PC-9 (cell line): ENCODE measurements at regions not wholly inside any gene's neighbourhood (a gene's known extent, or its start where the extent isn't known, plus 50 kb on each side); places are given as distances from the start of the nearest gene placed in this dataset.

Experiments used
- BruUV-seq: library from RNA; stranded (reverse); fragments of 400-500 nt; replicated peaks from 2 replicates; lab custom pipeline; 2021; lab: Mats Ljungman, UMichigan
- CTCF ChIA-PET: fragments of 300-600 bp; sonication (Branson Sonifier 250); formaldehyde crosslinking; loops from one replicate; lab custom pipeline; 2022; ENCODE audit warnings: antibody characterized with exemption; lab: Charles Lee
- POLR2A ChIA-PET: fragments of 300-600 bp; sonication (Branson Sonifier 250); formaldehyde crosslinking; loops from one replicate; lab custom pipeline; 2022; ENCODE audit warnings: antibody characterized with exemption; ENCODE audit not compliant: unreplicated experiment; lab: Charles Lee
- DNase-seq, 2 experiments: peaks; one replicate each; pipeline versions ENCODE4 v3.0.0 to v3.0.0-alpha.2; 2015 to 2022; ENCODE audit warnings: mixed read lengths in 1 of 2
- H2AFZ ChIP-seq: fragments of 200-600 bp; sonication (generic); 2 replicates; pipeline ENCODE4 v1.8.1; 2017; ENCODE audit warnings: antibody characterized with exemption
- H3F3A ChIP-seq: fragments of 200-600 bp; sonication (generic); 2 replicates; pipeline ENCODE4 v1.8.1; 2017; ENCODE audit warnings: antibody characterized with exemption, mild to moderate bottlenecking, low read depth; ENCODE audit not compliant: insufficient read depth
- H3K27ac ChIP-seq: fragments of 200-600 bp; sonication (generic); 2 replicates; pipeline ENCODE4 v1.6.1; 2016; ENCODE audit warnings: mixed run types
- H3K27me3 ChIP-seq: fragments of 200-600 bp; sonication (generic); 2 replicates; pipeline ENCODE4 v1.6.1; 2016; ENCODE audit warnings: low read depth, mixed run types; ENCODE audit not compliant: insufficient read depth
- H3K36me3 ChIP-seq: fragments of 200-600 bp; sonication (generic); 2 replicates; pipeline ENCODE4 v1.6.1; 2016; ENCODE audit warnings: low read depth, mixed run types
- H3K4me1 ChIP-seq: fragments of 200-600 bp; sonication (generic); replicated peaks from 2 replicates; pipeline ENCODE4 v1.6.1; 2016; ENCODE audit warnings: mixed run types; ENCODE audit not compliant: insufficient read depth
- H3K4me2 ChIP-seq: fragments of 200-600 bp; sonication (generic); 2 replicates; pipeline ENCODE4 v1.6.1; 2017; ENCODE audit warnings: mixed run types
- H3K4me3 ChIP-seq: fragments of 200-600 bp; sonication (generic); 2 replicates; pipeline ENCODE4 v1.6.1; 2016; ENCODE audit warnings: mixed run types
- H3K79me2 ChIP-seq: fragments of 200-600 bp; sonication (generic); 2 replicates; pipeline ENCODE4 v1.6.1; 2017; ENCODE audit warnings: low read depth, mixed run types
- H3K9me2 ChIP-seq: fragments of 200-600 bp; sonication (generic); 2 replicates; pipeline ENCODE4 v1.8.1; 2017; ENCODE audit warnings: mild to moderate bottlenecking; ENCODE audit not compliant: insufficient read depth
- H3K9me3 ChIP-seq: fragments of 200-600 bp; sonication (generic); 2 replicates; pipeline ENCODE4 v1.8.1; 2016; ENCODE audit warnings: low read depth; ENCODE audit not compliant: insufficient read depth
- H4K20me1 ChIP-seq: fragments of 200-600 bp; sonication (generic); 2 replicates; pipeline ENCODE4 v1.8.1; 2017; ENCODE audit not compliant: insufficient read depth
- EZH2 ChIP-seq: fragments of 200-600 bp; sonication (generic); IDR thresholded peaks from 2 replicates; pipeline ENCODE4 v1.8.0; 2017; ENCODE audit warnings: antibody characterized with exemption, low read depth
- intact Hi-C: fragments of 100-400 bp; cut with micrococcal nuclease; formaldehyde crosslinking; loops from one replicate; pipeline ENCODE4 v1.10.0; 2022; ENCODE audit not compliant: unreplicated experiment
- TF ChIP-seq, protein P1 (sequence below): fragments of 200-600 bp; sonication (generic); conservative IDR thresholded peaks from 2 replicates; pipeline ENCODE4 v1.6.1; 2017; ENCODE audit warnings: mixed run types, antibody characterized with exemption, mild to moderate bottlenecking, moderate library complexity

GRCh38 chr18:43620936-43621335 is 343.6 kb upstream of the SYT4 start:
- Histone ChIP-seq H3F3A (no peaks in the 10 kb centered on the region), H3K4me2 (no peak overlapping the region), H3K4me3 (no peak overlapping the region), H3K4me1 (no peaks in the 10 kb centered on the region), H3K9me3 (no peaks in the 10 kb centered on the region), H2AFZ (no peak overlapping the region), H4K20me1 (no peaks in the 10 kb centered on the region), H3K27me3 (no peaks in the 10 kb centered on the region), H3K27ac (no peak overlapping the region), H3K79me2 (no peaks in the 10 kb centered on the region), H3K9me2 (no peaks in the 10 kb centered on the region), H3K36me3 (no peaks in the 10 kb centered on the region)
- DNase-seq, result no peak
- no TSS peak for BruUV-seq
- intact Hi-C loops, result loop anchor here (1.0 to 5.0 kb wide), 2 partner anchors 98 to 2001 kb away; no protein-coding TSS in a partner anchor
- ChIA-PET CTCF (interaction anchor here (0.6 kb wide), 1 partner anchor 41 kb away, joined by 3 read pairs; no protein-coding TSS in a partner anchor), POLR2A (no interaction called here)
- TF ChIP-seq, protein P1, sequence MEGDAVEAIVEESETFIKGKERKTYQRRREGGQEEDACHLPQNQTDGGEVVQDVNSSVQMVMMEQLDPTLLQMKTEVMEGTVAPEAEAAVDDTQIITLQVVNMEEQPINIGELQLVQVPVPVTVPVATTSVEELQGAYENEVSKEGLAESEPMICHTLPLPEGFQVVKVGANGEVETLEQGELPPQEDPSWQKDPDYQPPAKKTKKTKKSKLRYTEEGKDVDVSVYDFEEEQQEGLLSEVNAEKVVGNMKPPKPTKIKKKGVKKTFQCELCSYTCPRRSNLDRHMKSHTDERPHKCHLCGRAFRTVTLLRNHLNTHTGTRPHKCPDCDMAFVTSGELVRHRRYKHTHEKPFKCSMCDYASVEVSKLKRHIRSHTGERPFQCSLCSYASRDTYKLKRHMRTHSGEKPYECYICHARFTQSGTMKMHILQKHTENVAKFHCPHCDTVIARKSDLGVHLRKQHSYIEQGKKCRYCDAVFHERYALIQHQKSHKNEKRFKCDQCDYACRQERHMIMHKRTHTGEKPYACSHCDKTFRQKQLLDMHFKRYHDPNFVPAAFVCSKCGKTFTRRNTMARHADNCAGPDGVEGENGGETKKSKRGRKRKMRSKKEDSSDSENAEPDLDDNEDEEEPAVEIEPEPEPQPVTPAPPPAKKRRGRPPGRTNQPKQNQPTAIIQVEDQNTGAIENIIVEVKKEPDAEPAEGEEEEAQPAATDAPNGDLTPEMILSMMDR, result peak; percentile 67
- no peak for TF ChIP-seq EZH2

GRCh38 chr18:43622024-43622423 is 344.7 kb upstream of the SYT4 start:
- Histone ChIP-seq H3K36me3 (no peaks in the 10 kb centered on the region), H3K9me2 (no peaks in the 10 kb centered on the region), H3K4me2 (no peak overlapping the region), H4K20me1 (no peaks in the 10 kb centered on the region), H3K4me1 (no peaks in the 10 kb centered on the region), H3K27ac (no peak overlapping the region), H2AFZ (no peak overlapping the region), H3K27me3 (no peaks in the 10 kb centered on the region), H3K9me3 (no peaks in the 10 kb centered on the region), H3F3A (no peaks in the 10 kb centered on the region), H3K79me2 (no peaks in the 10 kb centered on the region), H3K4me3 (no peak overlapping the region)
- intact Hi-C loops, result loop anchor here (5.0 kb wide), 1 partner anchor 2000 kb away; no protein-coding TSS in a partner anchor
- ChIA-PET POLR2A (no interaction called here), CTCF (no interaction called here)
- no peak for DNase-seq
- no TSS peak for BruUV-seq
- TF ChIP-seq, protein P1, result no peak
- no peak for TF ChIP-seq EZH2

DNA sequence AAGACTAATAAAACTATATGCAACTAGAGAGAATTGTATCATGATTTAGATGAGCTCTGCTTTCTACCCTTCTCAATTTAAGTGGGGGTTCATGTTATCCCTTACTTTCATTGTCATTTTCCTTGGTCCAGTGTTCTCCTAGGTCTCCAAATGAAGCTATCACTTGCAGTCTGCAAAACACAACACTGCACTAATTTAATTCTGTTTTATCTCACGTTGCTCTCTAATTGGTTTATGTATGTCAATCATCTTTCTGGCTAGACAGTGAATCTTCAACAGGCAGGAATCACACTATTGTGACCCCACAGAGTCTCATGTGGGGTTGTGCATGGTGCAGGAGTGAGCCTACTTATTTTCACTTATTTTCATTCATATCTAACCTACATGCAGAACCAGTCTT is 348.3 kb upstream of the SYT4 start:
- no peak overlapping the region for H2AFZ ChIP-seq
- no peak overlapping the region for H3K27ac ChIP-seq
- no peak overlapping the region for H3K4me3 ChIP-seq
- CTCF ChIA-PET, result no interaction called here
- no peaks in the 10 kb centered on the region for H3K27me3 ChIP-seq
- no peaks in the 10 kb centered on the region for H3K4me1 ChIP-seq
- no peaks in the 10 kb centered on the region for H3K79me2 ChIP-seq
- no peaks in the 10 kb centered on the region for H3K9me3 ChIP-seq
- POLR2A ChIA-PET, result no interaction called here
- H3K9me2 ChIP-seq, result no peaks in the 10 kb centered on the region
- no peaks in the 10 kb centered on the region for H4K20me1 ChIP-seq
- H3K36me3 ChIP-seq, result no peaks in the 10 kb centered on the region
- intact Hi-C loops, result no loop called here
- H3K4me2 ChIP-seq, result no peak overlapping the region
- DNase-seq, result no peak
- H3F3A ChIP-seq, result no peaks in the 10 kb centered on the region
- no peak for TF ChIP-seq EZH2
- TF ChIP-seq, protein P1, result no peak
- no TSS peak for BruUV-seq
